ENCODE measurements at regions not wholly inside any gene's neighbourhood (a gene's known extent, or its start where the extent isn't known, plus 50 kb on each side); places are given as distances from the start of the nearest gene placed in this dataset.
"Not testable (repeated sequence)": the region's sequence is repeated elsewhere in the genome, so short reads cannot be mapped to it uniquely, and the experiment has no call there.

DNA sequence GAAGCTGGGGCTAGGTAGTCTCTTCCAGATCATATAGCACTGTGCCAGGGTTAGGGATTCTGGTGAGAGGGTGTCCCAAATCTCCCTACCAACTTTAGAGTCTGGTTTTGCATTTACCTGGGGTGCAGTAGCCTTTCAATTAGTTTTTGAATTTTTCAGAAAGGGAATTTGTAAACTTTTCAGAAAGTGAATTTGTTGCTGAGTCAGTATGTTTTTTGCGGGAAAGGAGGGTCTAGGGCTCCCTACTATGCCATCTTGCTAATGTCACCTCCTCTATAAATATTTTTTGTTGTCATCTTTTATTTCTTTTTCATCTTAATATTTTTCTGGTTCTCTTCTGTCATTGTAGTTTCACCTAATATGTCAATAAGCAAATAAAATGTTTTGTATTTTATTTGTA lies 95.8 kb upstream of the FAM98A start (continued):
- TF ChIP-seq, protein P1, sequence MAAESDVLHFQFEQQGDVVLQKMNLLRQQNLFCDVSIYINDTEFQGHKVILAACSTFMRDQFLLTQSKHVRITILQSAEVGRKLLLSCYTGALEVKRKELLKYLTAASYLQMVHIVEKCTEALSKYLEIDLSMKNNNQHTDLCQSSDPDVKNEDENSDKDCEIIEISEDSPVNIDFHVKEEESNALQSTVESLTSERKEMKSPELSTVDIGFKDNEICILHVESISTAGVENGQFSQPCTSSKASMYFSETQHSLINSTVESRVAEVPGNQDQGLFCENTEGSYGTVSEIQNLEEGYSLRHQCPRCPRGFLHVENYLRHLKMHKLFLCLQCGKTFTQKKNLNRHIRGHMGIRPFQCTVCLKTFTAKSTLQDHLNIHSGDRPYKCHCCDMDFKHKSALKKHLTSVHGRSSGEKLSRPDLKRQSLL (tag by site-specific recombination; IDR thresholded peaks at IDR 0.05) = no peak
- TF ChIP-seq ZNF548 (tag by site-specific recombination; IDR thresholded peaks at IDR 0.05) (no peak), ZNF571 (tag by site-specific recombination; IDR thresholded peaks at IDR 0.05) (no peak), SETDB1 (IDR thresholded peaks at IDR 0.05; ENCODE audit: insufficient read length, low read length) (no peak), ZNF202 (tag by site-specific recombination; IDR thresholded peaks at IDR 0.05; ENCODE audit: borderline replicate concordance) (no peak), KLF9 (tag by site-specific recombination; IDR thresholded peaks at IDR 0.05; ENCODE audit: low read depth) (no peak), ZNF600 (tag by site-specific recombination; IDR thresholded peaks at IDR 0.05) (no peak), ZNF610 (tag by site-specific recombination; IDR thresholded peaks at IDR 0.05; ENCODE audit: borderline replicate concordance) (no peak), ZNF175 (tag by site-specific recombination; IDR thresholded peaks at IDR 0.05) (no peak), GLIS2 (tag by site-specific recombination; IDR thresholded peaks at IDR 0.05) (no peak), ZNF791 (tag by site-specific recombination; IDR thresholded peaks at IDR 0.05) (no peak)

DNA sequence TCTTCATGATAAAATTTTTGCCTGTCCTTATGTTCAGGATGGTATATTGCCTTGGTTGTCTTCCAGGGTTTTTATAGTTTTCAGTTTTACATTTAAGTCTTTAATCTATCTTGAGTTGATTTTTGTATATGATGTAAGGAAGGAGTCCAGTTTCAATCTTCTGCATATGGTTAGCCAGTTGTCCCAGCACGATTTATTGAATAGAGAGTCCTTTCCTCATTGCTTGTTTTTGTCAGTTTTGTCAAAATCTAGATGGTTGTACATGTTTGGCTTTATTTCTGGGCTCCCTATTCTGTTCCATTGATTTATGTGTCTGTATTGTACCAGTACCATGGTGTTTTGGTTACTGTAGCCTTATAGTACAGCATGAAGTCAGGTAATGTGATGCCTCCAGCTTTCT lies 91.6 kb upstream of the FAM98A start:
- H3K27ac ChIP-seq (ENCODE audit: extremely low read depth, low read depth, low read length); H3K9me3 ChIP-seq (ENCODE audit: control insufficient read depth, insufficient read depth, low read depth, low read length); POLR2A ChIA-PET; H3K4me1 ChIP-seq (ENCODE audit: control insufficient read depth, insufficient read depth, low read length); H3K36me3 ChIP-seq (ENCODE audit: control insufficient read depth in 2 of 2, insufficient read depth in 1 of 2, low read length in 2 of 2); H3K4me3 ChIP-seq (ENCODE audit: low read depth, low read length): not testable (repeated sequence)
- CTCF ChIA-PET = interaction anchor here (1.0 kb wide), 1 partner anchor 9 kb away, joined by 5 read pairs; no protein-coding TSS in a partner anchor

DNA sequence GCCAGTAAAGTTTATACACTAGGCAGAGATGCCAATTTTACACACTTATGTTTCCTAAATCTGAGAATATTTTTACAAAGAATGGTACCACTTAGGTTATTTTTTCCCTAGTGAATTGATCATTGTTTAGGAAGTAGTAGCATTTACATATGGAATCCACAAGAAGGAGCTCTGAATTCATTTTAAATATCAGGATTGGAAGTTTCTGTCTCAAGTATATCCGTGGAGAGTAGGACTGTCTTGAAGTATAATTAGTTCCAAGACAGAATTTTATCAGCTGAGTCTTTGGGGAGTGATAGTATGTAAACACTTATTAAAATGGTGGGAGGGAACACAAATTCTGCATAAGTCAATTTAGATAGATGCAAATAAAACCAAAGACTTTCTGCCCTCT lies 82.3 kb upstream of the FAM98A start:
- H3K9me3 ChIP-seq (ENCODE audit: control insufficient read depth, insufficient read depth, low read depth, low read length) = no peaks in the 10 kb centered on the region
- ChIA-PET POLR2A (no interaction called here), CTCF (interaction anchor here (0.6 to 1.0 kb wide), 4 partner anchors 8 to 640 kb away, joined by 3 to 5 read pairs (median 4); no protein-coding TSS in a partner anchor)
- no peaks in the 10 kb centered on the region for H3K36me3 ChIP-seq (ENCODE audit: control insufficient read depth in 2 of 2, insufficient read depth in 1 of 2, low read length in 2 of 2)
- H3K27ac ChIP-seq (ENCODE audit: extremely low read depth, low read depth, low read length) = no peak overlapping the region
- H3K4me1 ChIP-seq (ENCODE audit: control insufficient read depth, insufficient read depth, low read length) = no peaks in the 10 kb centered on the region
- no peak overlapping the region for H3K4me3 ChIP-seq (ENCODE audit: low read depth, low read length)
- TF ChIP-seq ZNF654 (tag by site-specific recombination; IDR thresholded peaks at IDR 0.05; ENCODE audit: low read depth) (peak; percentile 31; the same call in 1 of the 2 replicates), SETDB1 (IDR thresholded peaks at IDR 0.05; ENCODE audit: insufficient read length, low read length) (no peak)

DNA sequence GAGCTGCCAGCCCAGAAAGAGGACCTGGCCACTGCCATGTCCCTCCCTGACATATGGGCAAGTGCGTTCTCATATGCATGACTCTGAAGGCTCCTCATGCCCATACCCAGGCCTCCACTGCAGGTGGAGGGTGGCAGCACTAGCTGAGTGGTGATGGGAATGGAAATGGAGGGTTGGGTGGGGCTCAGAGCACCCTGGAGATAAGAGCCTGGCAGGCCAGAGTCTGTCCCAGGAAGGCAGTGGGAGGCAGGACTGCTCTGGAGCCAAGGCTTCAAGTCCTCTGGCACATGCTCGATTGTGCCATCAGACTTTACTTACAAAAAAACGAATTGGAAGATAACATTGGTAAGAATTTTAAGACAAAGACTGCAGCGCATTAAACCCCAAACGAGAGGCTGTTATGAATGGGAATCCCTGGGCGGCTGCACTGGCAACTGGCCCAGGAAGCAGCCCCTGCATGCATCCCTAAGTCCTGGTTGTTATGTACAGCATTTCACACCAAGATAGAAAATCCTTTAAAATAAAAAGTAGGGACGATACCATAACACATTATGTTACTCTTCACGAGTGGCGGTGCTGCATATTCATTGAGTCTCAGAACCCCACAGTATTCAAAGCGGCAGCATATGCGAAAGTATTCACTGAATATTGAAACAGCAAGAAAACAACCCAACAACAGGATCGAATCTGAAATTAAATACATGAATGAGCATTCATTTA lies 81.7 kb upstream of the FAM98A start:
- Histone ChIP-seq H3K4me1 (ENCODE audit: control insufficient read depth, insufficient read depth, low read length) (no peaks in the 10 kb centered on the region), H3K4me3 (ENCODE audit: low read depth, low read length) (no peak overlapping the region), H3K9me3 (ENCODE audit: control insufficient read depth, insufficient read depth, low read depth, low read length) (no peaks in the 10 kb centered on the region), H3K27ac (ENCODE audit: extremely low read depth, low read depth, low read length) (no peak overlapping the region), H3K36me3 (ENCODE audit: control insufficient read depth in 2 of 2, insufficient read depth in 1 of 2, low read length in 2 of 2) (no peaks in the 10 kb centered on the region)
- POLR2A ChIA-PET = no interaction called here
- CTCF ChIA-PET = interaction anchor here (0.8 to 1.0 kb wide), 2 partner anchors 192 to 641 kb away, joined by 3 to 4 read pairs; no protein-coding TSS in a partner anchor
- TF ChIP-seq ZNF701 (tag by site-specific recombination; IDR thresholded peaks at IDR 0.05) (no peak), ZNF394 (tag by site-specific recombination; IDR thresholded peaks at IDR 0.05; ENCODE audit: borderline replicate concordance) (no peak), ZBTB48 (tag by site-specific recombination; IDR thresholded peaks at IDR 0.05) (no peak), ZNF274 (IDR thresholded peaks at IDR 0.05; ENCODE audit: low read length) (no peak), ZNF274 (tag by site-specific recombination; IDR thresholded peaks at IDR 0.05; ENCODE audit: borderline replicate concordance) (no peak), ZBTB8A (tag by site-specific recombination; IDR thresholded peaks at IDR 0.05) (no peak), ZNF501 (tag by site-specific recombination; IDR thresholded peaks at IDR 0.05) (no peak), ZNF623 (tag by site-specific recombination; IDR thresholded peaks at IDR 0.05) (no peak), IKZF3 (tag by site-specific recombination; IDR thresholded peaks at IDR 0.05) (no peak)
- TF ChIP-seq, protein P2, sequence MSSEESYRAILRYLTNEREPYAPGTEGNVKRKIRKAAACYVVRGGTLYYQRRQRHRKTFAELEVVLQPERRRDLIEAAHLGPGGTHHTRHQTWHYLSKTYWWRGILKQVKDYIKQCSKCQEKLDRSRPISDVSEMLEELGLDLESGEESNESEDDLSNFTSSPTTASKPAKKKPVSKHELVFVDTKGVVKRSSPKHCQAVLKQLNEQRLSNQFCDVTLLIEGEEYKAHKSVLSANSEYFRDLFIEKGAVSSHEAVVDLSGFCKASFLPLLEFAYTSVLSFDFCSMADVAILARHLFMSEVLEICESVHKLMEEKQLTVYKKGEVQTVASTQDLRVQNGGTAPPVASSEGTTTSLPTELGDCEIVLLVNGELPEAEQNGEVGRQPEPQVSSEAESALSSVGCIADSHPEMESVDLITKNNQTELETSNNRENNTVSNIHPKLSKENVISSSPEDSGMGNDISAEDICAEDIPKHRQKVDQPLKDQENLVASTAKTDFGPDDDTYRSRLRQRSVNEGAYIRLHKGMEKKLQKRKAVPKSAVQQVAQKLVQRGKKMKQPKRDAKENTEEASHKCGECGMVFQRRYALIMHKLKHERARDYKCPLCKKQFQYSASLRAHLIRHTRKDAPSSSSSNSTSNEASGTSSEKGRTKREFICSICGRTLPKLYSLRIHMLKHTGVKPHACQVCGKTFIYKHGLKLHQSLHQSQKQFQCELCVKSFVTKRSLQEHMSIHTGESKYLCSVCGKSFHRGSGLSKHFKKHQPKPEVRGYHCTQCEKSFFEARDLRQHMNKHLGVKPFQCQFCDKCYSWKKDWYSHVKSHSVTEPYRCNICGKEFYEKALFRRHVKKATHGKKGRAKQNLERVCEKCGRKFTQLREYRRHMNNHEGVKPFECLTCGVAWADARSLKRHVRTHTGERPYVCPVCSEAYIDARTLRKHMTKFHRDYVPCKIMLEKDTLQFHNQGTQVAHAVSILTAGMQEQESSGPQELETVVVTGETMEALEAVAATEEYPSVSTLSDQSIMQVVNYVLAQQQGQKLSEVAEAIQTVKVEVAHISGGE (tag by site-specific recombination; conservative IDR thresholded peaks at IDR 0.05; ENCODE audit: low read depth) = no peak

All from HEK293 (cell line).